KBM-7 (cell line): ENCODE measurements at regions not wholly inside any gene's neighbourhood (a gene's known extent, or its start where the extent isn't known, plus 50 kb on each side); places are given as distances from the start of the nearest gene placed in this dataset.

Experiments
- DNase-seq: peaks from one replicate; pipeline ENCODE4 v3.0.0-alpha.2; 2015
- in situ Hi-C: fragments of 300-500 bp; cut with MboI; formaldehyde crosslinking; loops from 2 replicates; pipeline ENCODE4 v1.14.3; 2020; ENCODE audit warnings: low sequenced_read_pairs, low pct_unique_long_range_greater_than_20kb, mixed read lengths

DNA sequence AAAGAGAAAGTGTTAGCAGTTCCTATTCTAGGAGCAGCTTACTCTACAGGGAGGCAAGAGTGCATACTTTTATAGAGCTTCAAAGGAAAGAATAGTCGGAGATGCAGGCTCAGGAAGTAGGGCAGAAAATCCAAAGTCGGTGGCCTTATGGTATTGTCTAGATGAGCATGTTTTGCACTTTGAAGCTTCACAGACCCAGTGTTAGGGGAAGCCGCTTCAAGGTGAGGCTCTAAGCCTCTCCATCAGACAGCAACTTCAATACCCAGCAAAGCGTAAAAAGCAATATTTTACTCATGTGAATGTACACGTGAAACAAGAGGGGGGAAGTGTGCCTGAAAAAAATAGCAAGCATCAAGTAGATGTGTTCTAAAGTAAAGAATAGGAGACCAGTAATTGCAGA lies 125.6 kb upstream of the RASGRP1 start:
- in situ Hi-C loops: loop anchor here (25.0 kb wide), 1 partner anchor 228 kb away; the partner anchor contains the start of gene FAM98B
- no peak for DNase-seq

DNA sequence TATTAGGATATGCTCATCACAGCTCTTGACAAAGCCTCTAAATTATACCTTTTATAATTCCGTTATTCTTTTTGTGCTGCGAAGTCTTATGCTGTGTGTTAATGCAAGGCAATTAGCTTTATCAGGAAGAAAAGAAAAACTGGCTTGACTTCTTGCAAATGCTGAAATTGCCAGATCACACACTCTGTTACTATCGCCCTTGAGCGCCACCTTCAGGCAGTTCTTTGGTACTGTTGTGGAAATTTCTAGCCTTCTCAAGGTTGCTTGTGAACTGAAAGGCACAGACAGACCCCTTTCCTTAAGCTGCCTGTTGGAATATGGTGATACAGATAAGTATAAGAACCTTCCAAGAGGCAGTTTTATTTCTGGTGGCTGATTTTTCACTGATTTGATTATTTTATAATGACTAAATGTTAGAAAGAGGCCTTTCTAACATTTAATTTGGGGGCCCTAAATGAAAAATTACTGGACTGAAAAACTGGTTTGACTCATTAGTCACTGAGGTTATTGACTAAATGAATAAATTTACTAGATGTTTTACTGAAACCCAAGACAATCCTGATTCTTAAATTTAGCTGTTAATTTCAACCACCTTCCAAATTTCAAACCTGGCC lies 126.2 kb upstream of the RASGRP1 start:
- peak; percentile 82 for DNase-seq
- in situ Hi-C loops: loop anchor here (25.0 kb wide), 1 partner anchor 229 kb away; the partner anchor contains the start of gene FAM98B

GRCh38 chr15:38691377-38691776 lies 126.8 kb upstream of the RASGRP1 start:
- in situ Hi-C loops: loop anchor here (25.0 kb wide), 1 partner anchor 229 kb away; the partner anchor contains the start of gene FAM98B
- no peak for DNase-seq

- no peak for DNase-seq
- in situ Hi-C loops: loop anchor here (25.0 kb wide), 1 partner anchor 230 kb away; the partner anchor contains the start of gene FAM98B
Observed at GRCh38 chr15:38691965-38692788, 127.6 kb upstream of the RASGRP1 start.

- in situ Hi-C loops: loop anchor here (25.0 kb wide), 1 partner anchor 230 kb away; the partner anchor contains the start of gene FAM98B
- DNase-seq: no peak
Observed at GRCh38 chr15:38692789-38693062, 128.1 kb upstream of the RASGRP1 start.

- in situ Hi-C loops: loop anchor here (25.0 kb wide), 1 partner anchor 233 kb away; the partner anchor contains the start of gene FAM98B
- no peak for DNase-seq
Observed at GRCh38 chr15:38695249-38696108, 130.9 kb upstream of the RASGRP1 start.

DNA sequence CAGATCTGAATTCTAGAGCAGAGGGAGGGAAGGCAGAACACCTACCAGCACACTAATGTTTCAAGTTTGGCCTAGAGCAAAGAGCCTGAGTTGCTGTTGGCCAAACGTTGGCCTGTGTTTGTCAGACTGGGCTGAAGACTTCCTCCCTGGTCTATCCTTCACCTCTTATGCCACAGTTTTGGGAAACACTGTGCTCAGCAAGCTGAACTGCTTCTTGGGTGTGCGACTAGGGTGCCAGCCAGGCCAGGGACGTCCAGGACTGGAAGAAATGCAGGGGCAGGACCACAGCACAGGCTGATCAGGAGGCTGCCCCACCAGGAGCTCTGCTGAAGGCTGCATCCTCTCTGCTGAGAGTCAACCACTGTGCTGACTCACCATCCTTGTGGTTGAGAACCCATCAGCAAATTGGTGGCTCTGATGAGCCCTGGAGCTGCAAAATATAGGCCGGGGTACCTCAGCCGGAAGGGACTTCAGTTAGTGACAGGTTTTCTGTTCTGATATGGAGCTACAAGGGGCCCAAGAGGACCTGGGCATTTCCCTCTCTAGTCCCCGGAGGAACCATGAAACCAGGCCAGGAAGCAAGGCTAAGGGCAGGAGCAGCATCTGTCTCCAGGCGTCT lies 131.6 kb upstream of the RASGRP1 start:
- DNase-seq: peak; percentile 88
- in situ Hi-C loops: loop anchor here (25.0 kb wide), 1 partner anchor 234 kb away; the partner anchor contains the start of gene FAM98B

DNA sequence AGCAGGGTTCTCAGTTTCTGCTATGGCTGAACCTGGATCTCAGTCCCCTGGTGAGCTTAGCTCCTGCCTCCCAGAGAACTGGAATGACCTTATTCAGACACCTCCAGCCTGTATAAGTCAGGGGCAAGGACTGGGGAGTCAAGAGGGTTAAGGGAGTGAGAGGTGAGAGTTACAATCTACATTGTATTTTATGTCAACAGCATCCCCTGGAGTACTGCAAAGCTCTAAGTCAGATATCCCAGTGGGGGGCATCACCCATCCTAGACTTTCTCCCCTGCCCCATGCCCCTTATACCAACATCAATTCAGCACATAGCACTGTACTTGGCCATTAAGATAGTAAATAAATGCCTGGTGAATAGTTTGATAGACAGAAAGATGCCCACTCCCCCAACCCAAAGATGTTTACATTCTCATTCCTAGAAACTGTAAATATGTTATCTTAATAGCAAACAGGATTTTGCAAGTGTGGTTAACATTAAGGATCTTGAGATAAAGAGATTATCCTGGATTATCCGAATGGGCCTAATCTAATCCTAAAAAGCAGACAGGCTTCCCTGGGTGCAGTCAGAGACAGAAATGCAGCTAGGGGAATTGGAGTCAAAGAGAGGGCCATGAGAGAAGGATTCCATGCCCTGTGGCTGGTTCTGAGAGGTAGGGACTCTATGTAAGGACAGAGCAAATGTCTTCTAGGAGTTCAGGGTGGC lies 132.3 kb upstream of the RASGRP1 start:
- no peak for DNase-seq
- in situ Hi-C loops: loop anchor here (25.0 kb wide), 1 partner anchor 235 kb away; the partner anchor contains the start of gene FAM98B

- DNase-seq: peak; percentile 61
- in situ Hi-C loops: loop anchor here (25.0 kb wide), 1 partner anchor 236 kb away; the partner anchor contains the start of gene FAM98B
Observed at GRCh38 chr15:38698254-38698653, 133.6 kb upstream of the RASGRP1 start.

DNA sequence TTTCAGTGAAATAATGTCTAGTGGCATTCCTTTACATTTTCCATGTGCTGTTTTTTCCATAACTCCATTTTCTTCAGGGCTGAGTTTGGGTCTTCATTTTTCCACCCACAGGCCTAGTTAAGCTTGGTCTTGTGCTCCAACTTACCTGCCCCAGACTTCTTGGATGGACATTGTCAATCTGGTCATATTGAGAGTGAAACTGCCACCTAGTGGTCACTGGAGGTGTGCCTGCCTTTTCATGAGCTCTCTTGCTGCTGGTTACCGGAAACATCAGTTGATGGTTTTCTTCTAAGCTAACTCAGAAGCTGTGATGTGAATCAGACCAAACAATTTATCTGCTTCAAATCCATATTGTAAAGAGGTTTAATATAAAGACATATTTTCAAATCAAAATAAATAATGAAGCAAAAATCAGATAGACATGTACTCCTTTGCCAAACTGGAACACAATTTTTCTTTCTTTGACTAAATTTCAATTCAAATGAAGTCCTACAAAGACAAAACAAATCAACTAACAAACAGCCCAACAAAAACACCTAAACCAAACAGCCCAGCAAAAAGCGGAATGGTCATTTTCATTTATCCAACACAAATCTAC lies 135.1 kb upstream of the RASGRP1 start:
- in situ Hi-C loops: loop anchor here (25.0 kb wide), 2 partner anchors 237 to 712 kb away; partner anchors contain the start of gene FAM98B
- peak; percentile 77 for DNase-seq

DNA sequence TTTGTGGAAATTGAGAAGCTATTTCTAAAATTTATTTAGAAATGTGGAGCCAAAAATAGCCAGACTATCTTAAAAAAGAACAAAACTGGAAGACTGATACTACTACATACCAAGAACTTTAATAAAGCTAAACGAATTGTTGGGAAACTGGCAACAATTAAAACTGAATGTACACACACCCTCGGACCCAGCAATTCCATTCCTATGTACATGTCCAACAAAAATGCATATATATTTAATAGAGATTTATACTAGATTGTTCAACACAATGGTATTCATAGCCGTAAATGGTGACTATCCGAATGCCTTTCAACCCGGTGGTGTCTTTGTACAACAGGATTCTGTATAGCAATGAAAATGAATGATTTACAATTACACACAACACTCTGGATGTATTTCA lies 136.5 kb upstream of the RASGRP1 start:
- in situ Hi-C loops: loop anchor here (25.0 kb wide), 1 partner anchor 714 kb away; no protein-coding TSS in a partner anchor

DNA sequence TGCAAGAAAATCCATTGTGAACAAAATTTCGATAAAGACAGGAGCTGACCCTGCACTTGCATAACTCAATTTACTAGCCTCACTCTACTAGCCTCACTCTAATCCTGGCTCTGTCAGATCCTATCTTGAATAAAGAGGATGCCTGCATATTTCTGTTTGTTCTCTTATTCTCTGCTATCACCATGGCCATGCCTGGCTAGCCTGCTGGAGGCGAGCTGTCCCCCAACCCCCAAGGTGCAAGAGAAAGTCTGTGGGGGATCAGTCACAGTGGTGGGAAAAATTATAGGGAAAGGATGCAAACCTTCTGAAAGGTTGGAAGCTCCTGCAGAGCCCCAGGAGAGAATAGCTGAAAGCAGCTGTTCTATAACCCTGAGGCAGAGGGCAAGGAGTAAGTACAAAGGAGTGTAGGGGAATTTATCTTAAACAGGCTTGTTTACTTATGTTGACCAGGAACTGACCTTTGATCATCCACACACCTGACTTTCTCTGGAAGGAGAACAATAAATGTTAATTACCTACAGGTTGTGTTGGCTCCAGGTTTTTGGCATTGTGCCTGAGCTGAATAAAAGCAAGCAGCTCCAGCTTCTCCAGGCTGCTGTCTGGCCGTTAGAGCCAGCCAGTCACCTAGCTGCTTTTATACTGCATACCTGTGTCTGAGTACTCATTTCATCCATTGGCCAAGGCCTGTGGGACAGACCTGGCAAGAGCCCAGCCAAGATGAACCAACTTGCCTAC lies 137.7 kb upstream of the RASGRP1 start:
- DNase-seq: no peak
- in situ Hi-C loops: loop anchor here (25.0 kb wide), 1 partner anchor 715 kb away; no protein-coding TSS in a partner anchor

More for the DNA sequence above, 136.5 kb upstream of the RASGRP1 start:
- no peak for DNase-seq

- no peak for DNase-seq
- in situ Hi-C loops: loop anchor here (25.0 kb wide), 1 partner anchor 718 kb away; no protein-coding TSS in a partner anchor
Observed at GRCh38 chr15:38705436-38706219, 141.0 kb upstream of the RASGRP1 start.

DNA sequence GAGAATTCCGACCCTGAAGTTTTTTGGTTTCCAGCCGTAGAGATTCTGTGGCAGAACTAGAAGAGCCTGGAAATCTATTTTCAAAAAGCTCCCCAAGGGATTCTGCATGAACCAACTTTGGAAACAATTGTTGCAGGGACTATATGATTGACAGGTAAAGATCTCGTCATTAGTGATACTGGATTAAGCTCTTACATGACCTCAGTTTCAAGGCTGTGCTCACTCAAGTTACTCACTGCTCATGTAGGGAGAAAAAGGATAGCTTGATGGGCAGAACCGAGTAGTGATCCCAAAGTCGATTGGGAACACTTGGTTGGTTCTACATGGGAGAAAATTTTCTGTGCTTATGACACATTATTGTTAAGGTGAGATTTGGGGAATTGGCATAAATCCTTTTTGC lies 142.3 kb upstream of the RASGRP1 start:
- in situ Hi-C loops: loop anchor here (25.0 kb wide), 1 partner anchor 720 kb away; no protein-coding TSS in a partner anchor
- DNase-seq: no peak

DNA sequence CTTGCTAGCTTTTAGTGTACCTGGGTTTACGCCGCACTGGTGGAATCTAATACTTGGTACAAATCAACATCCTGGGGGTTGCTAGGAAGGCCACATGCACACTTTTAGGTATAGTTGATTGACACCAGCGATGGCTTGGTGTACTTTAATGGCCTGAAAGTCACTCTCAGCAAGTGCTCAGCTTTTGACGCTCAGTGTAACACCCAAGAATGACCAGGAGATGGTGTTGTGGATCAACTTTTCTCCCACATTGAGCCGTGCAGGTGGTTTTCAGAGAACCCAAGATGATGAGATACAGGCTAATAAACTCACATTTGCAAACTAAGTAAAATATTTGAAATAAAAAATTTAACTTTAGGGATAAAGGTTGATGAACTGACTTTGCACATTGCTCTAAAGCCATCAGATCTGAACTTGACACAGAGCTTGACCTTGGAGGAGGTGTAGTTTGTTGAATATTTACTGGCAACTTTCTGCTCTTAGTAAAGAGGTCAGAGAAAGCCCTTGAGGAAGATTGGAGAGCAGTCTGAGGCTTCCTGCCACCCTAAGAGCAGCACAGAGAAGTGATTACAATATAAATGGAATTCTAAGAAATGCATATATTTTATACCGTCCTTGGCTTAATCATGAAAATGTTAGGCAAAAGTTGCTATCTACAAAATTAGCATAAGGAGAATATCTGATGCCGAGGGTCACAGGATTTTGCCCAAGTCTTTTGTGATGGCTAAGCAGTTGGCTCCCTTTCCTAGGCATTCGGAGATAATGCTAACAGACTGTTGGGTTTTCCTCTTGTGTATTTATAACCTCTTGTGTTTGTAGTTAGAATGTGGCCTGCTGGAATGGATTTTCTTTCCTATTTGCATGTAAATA lies 143.4 kb upstream of the RASGRP1 start:
- DNase-seq: peak; percentile 60
- in situ Hi-C loops: loop anchor here (25.0 kb wide), 1 partner anchor 721 kb away; no protein-coding TSS in a partner anchor
